Epithelial cell of proximal tubule (primary cell): ENCODE measurements at regions not wholly inside any gene's neighbourhood (a gene's known extent, or its start where the extent isn't known, plus 50 kb on each side); places are given as distances from the start of the nearest gene placed in this dataset.
A peak's percentile ranks its signal among the peaks of the same experiment; 100 is the strongest.

Experiments
- DNase-seq: peaks from one replicate; pipeline ENCODE4 v3.0.0-alpha.2; 2011; ENCODE audit warnings: low read depth
- H3K4me3 ChIP-seq: 2 replicates; pipeline ENCODE4 v1.5.1; 2011; ENCODE audit warnings: low read depth, mild to moderate bottlenecking, low read length
- TF ChIP-seq, protein P1 (sequence below): conservative IDR thresholded peaks from 2 replicates; pipeline ENCODE4 v1.5.1; 2012; ENCODE audit warnings: low read depth, mild to moderate bottlenecking, low read length

DNA sequence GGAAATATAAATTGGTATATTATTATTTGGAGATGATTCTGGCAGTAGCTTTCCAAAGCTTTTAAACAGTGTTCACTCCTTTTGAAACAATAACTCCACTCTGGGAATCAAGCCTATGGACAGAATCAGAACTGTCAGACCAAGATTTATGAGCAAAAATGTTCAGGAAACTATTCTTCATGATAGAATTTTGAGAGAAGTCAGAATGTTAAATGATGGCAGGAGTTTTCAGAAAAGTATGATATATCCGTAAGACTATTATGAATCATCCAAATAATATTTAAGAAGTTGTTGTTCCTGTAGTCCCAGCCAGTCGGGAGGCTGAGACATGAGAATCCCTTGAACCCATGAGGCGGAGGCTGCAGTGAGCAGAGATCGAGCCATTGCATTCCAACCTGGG lies 50.5 kb upstream of the ADGRG2 start:
- no peak for DNase-seq
- TF ChIP-seq, protein P1, sequence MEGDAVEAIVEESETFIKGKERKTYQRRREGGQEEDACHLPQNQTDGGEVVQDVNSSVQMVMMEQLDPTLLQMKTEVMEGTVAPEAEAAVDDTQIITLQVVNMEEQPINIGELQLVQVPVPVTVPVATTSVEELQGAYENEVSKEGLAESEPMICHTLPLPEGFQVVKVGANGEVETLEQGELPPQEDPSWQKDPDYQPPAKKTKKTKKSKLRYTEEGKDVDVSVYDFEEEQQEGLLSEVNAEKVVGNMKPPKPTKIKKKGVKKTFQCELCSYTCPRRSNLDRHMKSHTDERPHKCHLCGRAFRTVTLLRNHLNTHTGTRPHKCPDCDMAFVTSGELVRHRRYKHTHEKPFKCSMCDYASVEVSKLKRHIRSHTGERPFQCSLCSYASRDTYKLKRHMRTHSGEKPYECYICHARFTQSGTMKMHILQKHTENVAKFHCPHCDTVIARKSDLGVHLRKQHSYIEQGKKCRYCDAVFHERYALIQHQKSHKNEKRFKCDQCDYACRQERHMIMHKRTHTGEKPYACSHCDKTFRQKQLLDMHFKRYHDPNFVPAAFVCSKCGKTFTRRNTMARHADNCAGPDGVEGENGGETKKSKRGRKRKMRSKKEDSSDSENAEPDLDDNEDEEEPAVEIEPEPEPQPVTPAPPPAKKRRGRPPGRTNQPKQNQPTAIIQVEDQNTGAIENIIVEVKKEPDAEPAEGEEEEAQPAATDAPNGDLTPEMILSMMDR, result no peak
- H3K4me3 ChIP-seq, result no peak overlapping the region

DNA sequence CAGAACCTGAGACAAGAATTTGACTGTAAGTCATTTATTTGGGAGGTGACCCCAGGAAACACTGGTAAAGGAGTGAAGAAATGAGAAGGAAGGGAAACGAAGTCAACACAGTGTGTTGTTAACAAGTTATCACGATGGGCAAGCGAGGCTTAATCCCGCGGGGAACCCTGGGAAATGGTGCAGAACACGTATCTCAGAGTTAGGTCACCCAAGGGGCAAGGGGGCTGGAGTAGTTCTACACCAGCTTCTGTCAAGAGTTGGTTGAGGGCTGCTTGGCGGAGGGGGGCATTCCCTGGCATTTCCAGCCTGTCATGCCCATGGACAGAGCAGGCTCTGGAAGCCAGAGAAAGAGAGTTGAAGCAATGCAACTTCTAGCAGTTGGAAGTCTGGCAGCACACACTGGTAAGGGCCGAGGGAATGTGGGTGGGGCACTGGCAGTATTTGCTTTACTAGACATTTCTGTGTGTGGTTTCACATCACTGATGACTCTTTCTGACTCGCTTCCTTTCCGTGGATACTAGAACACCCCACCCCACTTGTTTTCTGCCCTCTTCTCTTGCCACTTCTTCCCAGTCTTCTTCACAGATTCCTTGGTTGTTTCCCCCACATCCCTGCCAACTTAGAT lies 52.2 kb upstream of the ADGRG2 start:
- DNase-seq, result peak; percentile 15
- TF ChIP-seq, protein P1, result no peak
- no peak overlapping the region for H3K4me3 ChIP-seq

DNA sequence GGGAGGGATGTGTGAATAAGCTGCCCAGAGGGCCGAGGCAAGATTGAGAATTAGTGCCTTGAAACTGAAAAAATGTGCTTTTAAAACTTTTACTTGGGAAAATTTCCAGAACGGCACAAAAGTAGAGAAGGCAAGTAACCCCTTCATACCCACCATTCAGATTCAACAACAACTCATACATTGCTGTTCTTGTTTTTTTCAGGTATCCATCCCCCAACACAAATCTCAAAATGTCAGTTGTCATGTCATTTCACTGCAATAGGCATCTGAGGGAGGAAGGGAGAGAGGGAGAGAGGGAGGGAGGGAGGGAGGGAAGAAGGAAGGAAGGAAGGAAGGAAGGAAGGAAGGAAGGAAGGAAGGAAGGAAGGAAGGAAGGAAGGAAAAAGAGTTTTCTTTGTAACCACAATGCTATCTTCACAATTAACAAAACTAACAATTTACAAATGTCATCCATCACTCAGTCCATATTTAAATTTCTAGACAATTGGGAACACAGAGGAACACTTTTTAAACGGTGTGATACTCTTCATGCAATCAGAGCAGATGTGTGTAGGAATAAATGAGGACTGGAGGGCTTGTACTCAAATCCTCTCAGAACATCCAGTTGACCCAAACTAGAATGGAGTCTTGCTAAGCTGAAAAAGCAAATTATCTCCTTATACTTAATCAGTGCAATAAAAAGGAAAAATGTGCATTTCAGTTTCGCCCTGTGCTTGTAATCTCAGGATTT lies 54.8 kb upstream of the ADGRG2 start:
- TF ChIP-seq, protein P1, result no peak
- DNase-seq, result no peak
- H3K4me3 ChIP-seq, result no peak overlapping the region

DNA sequence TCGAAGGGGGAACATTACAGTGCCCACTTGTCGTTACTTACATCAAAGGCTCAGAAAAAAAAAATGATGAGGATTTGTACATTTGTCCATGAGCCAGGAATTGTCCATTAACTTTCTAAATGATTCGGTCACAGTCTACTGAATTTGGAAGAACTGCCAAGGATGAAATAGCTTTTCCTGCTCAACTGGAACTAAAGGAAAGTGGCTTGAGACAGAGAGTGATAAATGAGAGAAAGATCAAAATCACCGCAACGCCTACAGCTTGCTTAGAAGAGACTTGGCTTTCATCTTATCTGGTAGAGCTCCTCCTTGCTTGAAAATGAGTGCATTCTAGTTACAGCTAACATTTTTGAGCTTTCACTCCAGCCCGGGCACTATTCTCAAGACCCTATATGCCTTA lies 55.5 kb upstream of the ADGRG2 start:
- DNase-seq, result peak; percentile 36
- TF ChIP-seq, protein P1, result no peak
- H3K4me3 ChIP-seq, result no peak overlapping the region

DNA sequence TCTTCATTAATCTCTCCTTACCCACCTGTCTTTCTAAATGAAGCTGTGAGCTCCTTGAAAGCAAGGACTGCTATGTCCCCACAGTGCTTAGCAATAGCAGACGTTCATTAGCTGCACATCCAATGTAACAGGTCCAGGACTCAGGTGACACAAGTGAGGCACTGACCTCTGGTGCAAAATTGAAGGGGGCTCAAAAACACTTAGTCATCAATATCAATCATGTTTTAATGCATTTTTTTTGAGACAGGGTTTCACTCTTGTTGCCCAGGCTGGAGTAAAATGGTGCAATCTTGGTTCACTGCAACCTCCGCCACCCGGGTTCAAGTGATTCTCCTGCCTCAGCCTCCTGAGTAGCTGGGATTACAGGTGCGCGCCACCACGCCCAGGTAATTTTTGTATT lies 56.1 kb upstream of the ADGRG2 start:
- TF ChIP-seq, protein P1, result no peak
- no peak overlapping the region for H3K4me3 ChIP-seq
- DNase-seq, result no peak

DNA sequence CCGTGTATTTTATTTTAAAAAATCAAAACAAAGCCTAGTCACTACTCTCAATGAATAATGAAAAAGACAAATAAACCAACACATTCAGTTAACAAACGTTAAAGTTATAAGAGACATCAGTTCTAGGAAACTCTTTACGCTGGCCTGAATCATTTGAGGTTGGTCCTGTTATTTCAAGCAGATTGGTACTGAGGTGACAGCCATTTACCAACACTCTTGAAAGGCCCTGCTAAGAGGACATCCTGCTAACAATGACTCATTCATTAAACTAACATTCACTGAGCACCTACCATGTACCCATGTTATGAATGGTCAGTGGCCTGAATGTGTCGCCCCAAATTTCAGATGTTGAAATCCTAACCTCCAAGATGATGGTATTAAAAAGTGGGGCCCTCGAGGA lies 57.1 kb upstream of the ADGRG2 start:
- TF ChIP-seq, protein P1, result no peak
- no peak for DNase-seq
- H3K4me3 ChIP-seq, result no peak overlapping the region

DNA sequence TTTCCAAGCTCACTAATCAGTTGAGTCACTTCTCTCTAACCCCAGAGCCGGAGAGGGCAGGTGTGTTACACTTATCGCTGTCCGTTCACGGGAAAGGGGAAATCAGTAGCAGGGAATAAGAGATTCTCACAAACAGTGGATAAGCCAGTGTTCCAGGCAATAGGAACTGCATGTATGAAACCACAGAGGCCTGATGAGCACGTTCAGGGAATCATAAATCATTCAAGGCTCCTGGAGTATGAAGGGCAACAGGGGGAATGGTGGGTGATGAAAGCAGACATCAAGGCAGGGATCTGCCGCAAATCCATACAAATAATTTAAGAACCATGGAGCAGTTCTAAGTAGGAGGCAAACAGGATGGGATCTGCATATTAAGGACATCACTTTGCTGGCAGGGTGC lies 59.1 kb upstream of the ADGRG2 start:
- H3K4me3 ChIP-seq, result no peak overlapping the region
- no peak for DNase-seq
- TF ChIP-seq, protein P1, result no peak
